SK-N-SH (cell line): ENCODE measurements at regions not wholly inside any gene's neighbourhood (a gene's known extent, or its start where the extent isn't known, plus 50 kb on each side); places are given as distances from the start of the nearest gene placed in this dataset.

Source experiments
- ELF1 ChIP-seq: IDR thresholded peaks from 2 replicates; pipeline ENCODE4 v1.4.0; 2012
- EP300 ChIP-seq, 2 experiments: IDR thresholded peaks; 2 replicates each; pipeline versions ENCODE4 v1.4.0 to v1.6.1; 2012; ENCODE audit warnings: borderline replicate concordance in 1 of 2, low read depth in 1 of 2, low read length in 1 of 2
- SMC3 ChIP-seq: IDR thresholded peaks from 2 replicates; pipeline ENCODE4 v1.6.1; 2012; ENCODE audit warnings: low read depth, low read length, improper control_type of control experiment
- TF ChIP-seq, protein P1 (sequence below): fragments of 200-600 bp; sonication (generic); IDR thresholded peaks from 2 replicates; pipeline ENCODE4 v1.6.1; 2017; ENCODE audit warnings: antibody characterized with exemption, mild to moderate bottlenecking, moderate library complexity
- TF ChIP-seq, protein P2 (sequence below): fragments of 150-350 bp; IDR thresholded peaks from 2 replicates; pipeline ENCODE4 v1.6.1; 2017; ENCODE audit warnings: antibody characterized with exemption, low read length, low read depth, borderline replicate concordance
- TF ChIP-seq, protein P3 (sequence below): IDR thresholded peaks from 2 replicates; pipeline ENCODE4 v1.4.0; 2012; ENCODE audit warnings: low read depth
- TF ChIP-seq, protein P4 (sequence below): IDR thresholded peaks from 2 replicates; pipeline ENCODE4; 2012
- TF ChIP-seq, protein P5 (sequence below): IDR thresholded peaks from 2 replicates; pipeline ENCODE4 v1.4.0; 2012; ENCODE audit warnings: low read depth, borderline replicate concordance

DNA sequence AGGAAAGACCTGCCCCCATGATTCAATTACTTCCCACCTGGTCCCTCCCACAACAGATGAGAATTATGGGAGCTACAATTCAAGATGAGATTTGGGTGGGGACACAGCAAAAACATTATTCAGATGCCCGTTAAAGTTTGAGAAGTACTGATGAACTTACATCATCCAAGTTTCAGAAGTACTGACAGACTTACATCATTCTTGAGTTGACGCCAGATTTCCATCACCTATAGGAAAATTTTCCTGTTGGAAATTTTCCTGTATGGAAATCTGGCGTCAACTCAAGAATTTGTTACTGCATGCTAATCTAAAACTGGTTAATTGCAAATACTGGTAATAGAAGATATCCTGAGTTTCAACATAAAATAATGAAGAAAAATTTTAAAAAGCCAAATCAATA is 975.9 kb downstream of the MAT2B start:
- TF ChIP-seq, protein P1, sequence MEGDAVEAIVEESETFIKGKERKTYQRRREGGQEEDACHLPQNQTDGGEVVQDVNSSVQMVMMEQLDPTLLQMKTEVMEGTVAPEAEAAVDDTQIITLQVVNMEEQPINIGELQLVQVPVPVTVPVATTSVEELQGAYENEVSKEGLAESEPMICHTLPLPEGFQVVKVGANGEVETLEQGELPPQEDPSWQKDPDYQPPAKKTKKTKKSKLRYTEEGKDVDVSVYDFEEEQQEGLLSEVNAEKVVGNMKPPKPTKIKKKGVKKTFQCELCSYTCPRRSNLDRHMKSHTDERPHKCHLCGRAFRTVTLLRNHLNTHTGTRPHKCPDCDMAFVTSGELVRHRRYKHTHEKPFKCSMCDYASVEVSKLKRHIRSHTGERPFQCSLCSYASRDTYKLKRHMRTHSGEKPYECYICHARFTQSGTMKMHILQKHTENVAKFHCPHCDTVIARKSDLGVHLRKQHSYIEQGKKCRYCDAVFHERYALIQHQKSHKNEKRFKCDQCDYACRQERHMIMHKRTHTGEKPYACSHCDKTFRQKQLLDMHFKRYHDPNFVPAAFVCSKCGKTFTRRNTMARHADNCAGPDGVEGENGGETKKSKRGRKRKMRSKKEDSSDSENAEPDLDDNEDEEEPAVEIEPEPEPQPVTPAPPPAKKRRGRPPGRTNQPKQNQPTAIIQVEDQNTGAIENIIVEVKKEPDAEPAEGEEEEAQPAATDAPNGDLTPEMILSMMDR, result no peak
- TF ChIP-seq, protein P2, sequence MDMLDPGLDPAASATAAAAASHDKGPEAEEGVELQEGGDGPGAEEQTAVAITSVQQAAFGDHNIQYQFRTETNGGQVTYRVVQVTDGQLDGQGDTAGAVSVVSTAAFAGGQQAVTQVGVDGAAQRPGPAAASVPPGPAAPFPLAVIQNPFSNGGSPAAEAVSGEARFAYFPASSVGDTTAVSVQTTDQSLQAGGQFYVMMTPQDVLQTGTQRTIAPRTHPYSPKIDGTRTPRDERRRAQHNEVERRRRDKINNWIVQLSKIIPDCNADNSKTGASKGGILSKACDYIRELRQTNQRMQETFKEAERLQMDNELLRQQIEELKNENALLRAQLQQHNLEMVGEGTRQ, result no peak
- TF ChIP-seq EP300 (IDR thresholded peaks at IDR 0.05; ENCODE audit: borderline replicate concordance in 1 of 2, low read depth in 1 of 2, low read length in 1 of 2) (no peak), SMC3 (no peak), ELF1 (no peak)
- TF ChIP-seq, protein P3, sequence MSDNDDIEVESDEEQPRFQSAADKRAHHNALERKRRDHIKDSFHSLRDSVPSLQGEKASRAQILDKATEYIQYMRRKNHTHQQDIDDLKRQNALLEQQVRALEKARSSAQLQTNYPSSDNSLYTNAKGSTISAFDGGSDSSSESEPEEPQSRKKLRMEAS, result no peak
- TF ChIP-seq, protein P4, sequence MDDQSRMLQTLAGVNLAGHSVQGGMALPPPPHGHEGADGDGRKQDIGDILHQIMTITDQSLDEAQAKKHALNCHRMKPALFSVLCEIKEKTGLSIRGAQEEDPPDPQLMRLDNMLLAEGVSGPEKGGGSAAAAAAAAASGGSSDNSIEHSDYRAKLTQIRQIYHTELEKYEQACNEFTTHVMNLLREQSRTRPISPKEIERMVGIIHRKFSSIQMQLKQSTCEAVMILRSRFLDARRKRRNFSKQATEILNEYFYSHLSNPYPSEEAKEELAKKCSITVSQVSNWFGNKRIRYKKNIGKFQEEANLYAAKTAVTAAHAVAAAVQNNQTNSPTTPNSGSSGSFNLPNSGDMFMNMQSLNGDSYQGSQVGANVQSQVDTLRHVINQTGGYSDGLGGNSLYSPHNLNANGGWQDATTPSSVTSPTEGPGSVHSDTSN, result no peak
- TF ChIP-seq, protein P5, sequence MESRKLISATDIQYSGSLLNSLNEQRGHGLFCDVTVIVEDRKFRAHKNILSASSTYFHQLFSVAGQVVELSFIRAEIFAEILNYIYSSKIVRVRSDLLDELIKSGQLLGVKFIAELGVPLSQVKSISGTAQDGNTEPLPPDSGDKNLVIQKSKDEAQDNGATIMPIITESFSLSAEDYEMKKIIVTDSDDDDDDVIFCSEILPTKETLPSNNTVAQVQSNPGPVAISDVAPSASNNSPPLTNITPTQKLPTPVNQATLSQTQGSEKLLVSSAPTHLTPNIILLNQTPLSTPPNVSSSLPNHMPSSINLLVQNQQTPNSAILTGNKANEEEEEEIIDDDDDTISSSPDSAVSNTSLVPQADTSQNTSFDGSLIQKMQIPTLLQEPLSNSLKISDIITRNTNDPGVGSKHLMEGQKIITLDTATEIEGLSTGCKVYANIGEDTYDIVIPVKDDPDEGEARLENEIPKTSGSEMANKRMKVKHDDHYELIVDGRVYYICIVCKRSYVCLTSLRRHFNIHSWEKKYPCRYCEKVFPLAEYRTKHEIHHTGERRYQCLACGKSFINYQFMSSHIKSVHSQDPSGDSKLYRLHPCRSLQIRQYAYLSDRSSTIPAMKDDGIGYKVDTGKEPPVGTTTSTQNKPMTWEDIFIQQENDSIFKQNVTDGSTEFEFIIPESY, result no peak
